Sigmoid colon (tissue), 6 donors: ENCODE measurements at regions not wholly inside any gene's neighbourhood (a gene's known extent, or its start where the extent isn't known, plus 50 kb on each side); places are given as distances from the start of the nearest gene placed in this dataset.

ENCODE experiments used
- DNase-seq: peaks from one replicate; pipeline ENCODE4 v3.0.0-alpha.2; 2019
- H3K27ac ChIP-seq, 4 donors: fragments of 200-600 bp; sonication (generic); one replicate each; pipeline ENCODE4 v1.5.1; 2016 to 2019; ENCODE audit warnings: mild to moderate bottlenecking in 1 of 4
- H3K27me3 ChIP-seq, 3 donors: fragments of 200-600 bp; sonication (generic); one replicate each; pipeline ENCODE4 v1.5.1; 2019; ENCODE audit warnings: mild to moderate bottlenecking in 1 of 3
- H3K36me3 ChIP-seq, 4 donors: fragments of 200-600 bp; sonication (generic); one replicate each; pipeline ENCODE4 v1.5.1; 2016 to 2019
- H3K4me1 ChIP-seq, 4 donors: fragments of 200-600 bp; sonication (generic); one replicate each; pipeline ENCODE4 v1.5.1; 2017 to 2019
- H3K4me3 ChIP-seq, 4 donors: fragments of 200-600 bp; sonication (generic); one replicate each; pipeline ENCODE4 v1.5.1; 2017 to 2019; ENCODE audit warnings: mild to moderate bottlenecking in 2 of 4, moderate library complexity in 1 of 4
- H3K9me3 ChIP-seq, 4 donors: fragments of 200-600 bp in 3 of 4; sonication (generic) in 3 of 4; one replicate each; pipeline versions ENCODE4 v1.5.1 to v1.6.1; 2013 to 2019
- CTCF ChIP-seq, 4 experiments: fragments of 450-650 bp in 3 of 4; fragments of 200-600 bp in 1 of 4; IDR thresholded peaks; one replicate each; pipeline ENCODE4 v1.5.1; 2016 to 2019; ENCODE audit warnings: antibody characterized with exemption in 4 of 4, mild to moderate bottlenecking in 3 of 4, moderate library complexity in 2 of 4
- EP300 ChIP-seq, 4 donors: sonication (generic); formaldehyde crosslinking; IDR thresholded peaks; one replicate each; pipeline ENCODE4 v1.6.1; 2017; ENCODE audit warnings: antibody characterized with exemption in 4 of 4
- POLR2A ChIP-seq, 2 donors: fragments of 450-650 bp; IDR thresholded peaks; one replicate each; pipeline ENCODE4 v1.6.1; 2016; ENCODE audit warnings: antibody characterized with exemption in 2 of 2, mild to moderate bottlenecking in 2 of 2, moderate library complexity in 2 of 2
- POLR2AphosphoS5 ChIP-seq, 4 donors: sonication (generic); formaldehyde crosslinking; IDR thresholded peaks; one replicate each; pipeline ENCODE4 v1.6.1; 2017; ENCODE audit warnings: antibody characterized with exemption in 4 of 4
- WGBS, 2 donors: extraction: QIAGEN DNeasy Blood & Tissue Kit; methylation state at CpG; one replicate each; pipeline ENCODE4 v1.1.7; 2013; 5-methylcytosine and 5-hydroxymethylcytosine counted together
- intact Hi-C: fragments of 100-400 bp; cut with DNase I; formaldehyde crosslinking; loops from one replicate; pipeline ENCODE4 v1.15.1; 2023
- donor health status: healthy with polysubstance abuse.
- donor health status: healthy.

GRCh38 chr14:86654558-86655184 is 1124.7 kb downstream of the FLRT2 start:
- DNase-seq: no peak
- no peaks in the 10 kb centered on the region for H3K4me1 ChIP-seq
- intact Hi-C loops: no loop called here
- TF ChIP-seq CTCF (IDR thresholded peaks at IDR 0.05): no peak
- TF ChIP-seq POLR2AphosphoS5 (IDR thresholded peaks at IDR 0.05): no peak
- TF ChIP-seq POLR2A (IDR thresholded peaks at IDR 0.05): no peak
- no peak for TF ChIP-seq EP300 (IDR thresholded peaks at IDR 0.05)
- H3K27ac ChIP-seq: no peak overlapping the region
- H3K9me3 ChIP-seq: no peaks in the 10 kb centered on the region
- no peak overlapping the region for H3K4me3 ChIP-seq
- H3K27me3 ChIP-seq: no peaks in the 10 kb centered on the region
- H3K36me3 ChIP-seq: no peaks in the 10 kb centered on the region
- 43 to 59% methylated on average over 8 of the region's 8 CpGs for WGBS, 2 donors

DNA sequence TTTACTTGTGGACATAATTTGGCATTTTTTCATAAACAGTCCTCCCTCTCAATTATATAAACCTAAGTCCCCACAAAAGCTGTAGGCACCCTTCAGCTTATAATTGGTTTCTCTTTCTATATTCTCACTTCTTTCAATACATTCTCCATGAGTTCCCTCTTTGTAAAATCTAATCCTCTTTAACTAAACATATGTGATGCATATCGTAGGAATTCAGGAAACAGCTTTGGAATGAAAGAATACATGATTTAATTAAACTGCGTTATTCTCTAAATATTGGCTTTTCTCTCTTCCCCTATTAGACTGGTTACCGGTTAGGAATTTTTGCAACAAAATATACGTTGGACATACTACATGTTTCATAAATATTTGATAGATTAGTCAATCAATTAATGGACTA is 1122.6 kb downstream of the FLRT2 start:
- DNase-seq: no peak
- WGBS, 2 donors: 81 to 82% methylated on average over 4 of the region's 4 CpGs
- Histone ChIP-seq H3K4me3 (no peak overlapping the region), H3K9me3 (no peaks in the 10 kb centered on the region), H3K4me1 (no peaks in the 10 kb centered on the region), H3K27ac (no peak overlapping the region), H3K36me3 (no peaks in the 10 kb centered on the region), H3K27me3 (no peaks in the 10 kb centered on the region)
- TF ChIP-seq POLR2A (IDR thresholded peaks at IDR 0.05) (no peak), POLR2AphosphoS5 (IDR thresholded peaks at IDR 0.05) (no peak), EP300 (IDR thresholded peaks at IDR 0.05) (no peak), CTCF (IDR thresholded peaks at IDR 0.05) (no peak)
- intact Hi-C loops: no loop called here

DNA sequence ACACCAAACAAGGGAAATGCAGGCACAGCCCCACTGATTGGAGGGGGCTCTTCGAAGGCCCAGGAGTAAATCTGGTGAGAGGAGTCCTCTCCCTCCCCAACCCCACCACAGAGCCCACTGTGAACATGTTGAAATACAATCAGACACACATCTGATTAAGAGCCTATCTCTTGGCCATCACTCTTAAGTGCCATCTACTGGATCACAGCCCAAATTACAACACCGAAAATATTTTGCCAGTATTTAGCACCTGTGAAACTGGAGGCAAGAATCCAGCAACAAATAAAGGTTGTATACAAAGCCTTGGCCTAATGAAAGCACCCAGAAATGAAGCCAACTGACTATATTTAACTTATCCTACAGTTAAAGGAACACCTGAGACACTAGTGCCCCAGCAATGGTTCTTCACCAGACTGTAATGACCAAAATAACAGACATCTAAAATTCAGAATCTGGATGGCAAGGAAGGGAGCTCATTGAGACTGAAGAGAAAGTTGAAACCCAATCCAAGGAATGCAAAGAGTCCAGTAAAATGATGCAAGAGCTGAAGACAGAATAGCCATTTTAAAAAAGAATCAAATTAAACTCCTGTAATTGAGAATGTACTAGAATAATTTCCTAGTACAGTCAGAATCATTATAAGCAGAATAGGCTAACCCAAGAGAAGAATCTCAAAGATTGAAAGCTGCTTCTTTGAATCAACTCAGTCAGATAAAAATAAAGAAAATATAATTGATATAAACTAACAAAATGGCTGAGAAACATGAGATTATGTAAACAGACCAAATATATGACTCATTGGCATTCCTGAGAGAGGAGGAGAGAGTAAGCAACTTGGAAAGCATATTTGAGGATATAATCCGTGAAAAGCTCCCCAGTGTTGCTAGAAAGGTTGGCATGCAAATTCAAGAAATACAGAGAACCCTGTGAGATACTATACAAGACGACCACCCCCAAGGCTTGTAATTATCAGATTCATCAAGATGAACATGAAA is 1117.0 kb downstream of the FLRT2 start:
- WGBS, 2 donors: 74 to 86% methylated on average over 4 of the region's 4 CpGs
- no peaks in the 10 kb centered on the region for H3K9me3 ChIP-seq
- no peak overlapping the region for H3K27ac ChIP-seq
- no peak overlapping the region for H3K4me3 ChIP-seq
- H3K27me3 ChIP-seq: no peaks in the 10 kb centered on the region
- no peaks in the 10 kb centered on the region for H3K36me3 ChIP-seq
- H3K4me1 ChIP-seq: no peaks in the 10 kb centered on the region
- DNase-seq: no peak
- intact Hi-C loops: no loop called here
- TF ChIP-seq POLR2AphosphoS5 (IDR thresholded peaks at IDR 0.05) (no peak), EP300 (IDR thresholded peaks at IDR 0.05) (no peak), POLR2A (IDR thresholded peaks at IDR 0.05) (no peak), CTCF (IDR thresholded peaks at IDR 0.05) (no peak)

- intact Hi-C loops: no loop called here
- WGBS, 2 donors: 85 to 93% methylated on average over 5 of the region's 5 CpGs
- H3K36me3 ChIP-seq: no peaks in the 10 kb centered on the region
- H3K4me3 ChIP-seq: no peak overlapping the region
- no peak overlapping the region for H3K27ac ChIP-seq
- no peaks in the 10 kb centered on the region for H3K9me3 ChIP-seq
- no peak for DNase-seq
- no peak for TF ChIP-seq POLR2A (IDR thresholded peaks at IDR 0.05)
- TF ChIP-seq EP300 (IDR thresholded peaks at IDR 0.05): no peak
- TF ChIP-seq CTCF (IDR thresholded peaks at IDR 0.05): no peak
- no peak for TF ChIP-seq POLR2AphosphoS5 (IDR thresholded peaks at IDR 0.05)
- H3K4me1 ChIP-seq: no peaks in the 10 kb centered on the region
- no peaks in the 10 kb centered on the region for H3K27me3 ChIP-seq
These were observed 1116.2 kb downstream of the FLRT2 start for GRCh38 chr14:86646125-86646524.
